HG02798 (cell line): ENCODE measurements at regions not wholly inside any gene's neighbourhood (a gene's known extent, or its start where the extent isn't known, plus 50 kb on each side); places are given as distances from the start of the nearest gene placed in this dataset.
"Not testable (repeated sequence)": the region's sequence is repeated elsewhere in the genome, so short reads cannot be mapped to it uniquely, and the experiment has no call there.

ENCODE experiments used
- ATAC-seq: cut with Tn5 transposase; IDR thresholded peaks from one replicate; pipeline ENCODE4 v1.9.1; 2021; ENCODE audit warnings: mild to moderate bottlenecking; ENCODE audit not compliant: unreplicated experiment, poor library complexity

- ATAC-seq, result no peak
These were observed 200.8 kb downstream of the RGS3 start for GRCh38 chr9:113664181-113664875.

- ATAC-seq, result no peak
These were observed 201.5 kb downstream of the RGS3 start for GRCh38 chr9:113665064-113665463.

- ATAC-seq, result no peak
These were observed 202.2 kb downstream of the RGS3 start for GRCh38 chr9:113665756-113666155.

- no peak for ATAC-seq
These were observed 204.5 kb downstream of the RGS3 start for GRCh38 chr9:113668061-113668460.

DNA sequence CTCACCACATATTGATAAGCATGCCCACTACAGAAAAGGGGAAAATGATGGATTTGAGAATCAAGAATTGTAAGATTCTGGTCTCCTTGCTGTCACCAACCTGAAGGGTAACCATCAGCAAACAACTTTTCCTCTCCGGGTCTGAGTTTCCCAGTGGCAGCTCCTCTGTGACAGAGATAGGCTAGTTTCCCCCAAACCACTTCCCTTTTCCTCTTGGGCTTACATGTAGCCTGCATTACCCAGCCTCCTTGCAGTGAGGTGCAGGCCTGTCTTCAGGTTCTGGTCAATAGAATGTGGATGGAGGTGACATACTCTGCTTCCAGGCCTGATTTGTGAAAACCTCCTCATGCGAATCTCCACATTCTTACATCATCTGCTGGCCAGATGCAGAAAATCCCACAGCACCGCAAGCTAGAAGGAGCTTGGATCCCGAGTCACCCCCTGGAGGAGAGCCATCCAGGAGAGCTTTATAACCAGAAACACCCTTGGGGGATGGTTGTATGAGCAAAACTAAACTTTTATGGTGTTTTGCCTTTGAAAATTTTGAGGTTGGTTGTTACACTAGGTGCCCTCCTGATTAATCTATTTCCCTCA, 206.1 kb downstream of the RGS3 start:
- no peak for ATAC-seq

GRCh38 chr9:113673726-113674125, 202.4 kb upstream of the ZNF618 start:
- no peak for ATAC-seq

DNA sequence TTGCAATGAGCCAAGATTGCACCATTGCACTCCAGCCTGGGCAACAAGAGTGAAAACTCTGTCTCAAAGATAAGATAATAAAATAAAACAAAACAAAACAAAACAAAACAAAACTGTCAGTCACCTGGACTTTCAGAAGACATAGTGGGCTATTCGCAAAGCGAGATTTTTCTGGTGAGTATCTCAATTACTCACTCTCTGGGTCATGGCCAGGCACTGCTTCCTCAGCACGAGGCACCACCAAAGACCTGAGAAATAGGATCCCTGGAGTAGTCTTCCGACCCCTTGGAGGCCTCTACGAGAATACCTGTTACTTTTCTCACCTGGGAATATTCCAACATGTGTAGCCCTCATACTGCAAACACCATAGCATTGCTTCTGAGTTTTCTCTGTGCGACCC, 201.7 kb upstream of the ZNF618 start:
- ATAC-seq, result no peak

GRCh38 chr9:113675475-113675941, 200.6 kb upstream of the ZNF618 start:
- no peak for ATAC-seq

GRCh38 chr9:113677057-113677456, 199.1 kb upstream of the ZNF618 start:
- ATAC-seq, result no peak

DNA sequence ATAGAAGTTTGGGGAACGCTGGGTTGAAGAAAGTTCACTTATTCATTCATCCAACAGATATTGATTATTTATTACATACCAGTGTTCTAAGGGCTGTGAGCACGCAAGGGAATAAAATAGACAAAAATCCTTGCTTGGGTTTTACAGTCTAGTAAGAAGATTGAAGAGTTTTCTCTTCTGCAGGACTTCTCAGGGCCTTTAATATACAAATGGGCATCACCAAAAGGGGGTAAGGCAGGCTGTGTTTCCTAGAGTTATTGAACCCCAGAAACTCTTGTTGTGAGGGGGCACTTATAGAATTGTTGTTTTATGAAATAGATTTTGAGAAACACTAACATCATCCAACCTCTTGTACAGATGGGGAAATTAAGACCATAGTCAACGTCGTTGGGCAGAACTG, 198.5 kb upstream of the ZNF618 start:
- no peak for ATAC-seq

DNA sequence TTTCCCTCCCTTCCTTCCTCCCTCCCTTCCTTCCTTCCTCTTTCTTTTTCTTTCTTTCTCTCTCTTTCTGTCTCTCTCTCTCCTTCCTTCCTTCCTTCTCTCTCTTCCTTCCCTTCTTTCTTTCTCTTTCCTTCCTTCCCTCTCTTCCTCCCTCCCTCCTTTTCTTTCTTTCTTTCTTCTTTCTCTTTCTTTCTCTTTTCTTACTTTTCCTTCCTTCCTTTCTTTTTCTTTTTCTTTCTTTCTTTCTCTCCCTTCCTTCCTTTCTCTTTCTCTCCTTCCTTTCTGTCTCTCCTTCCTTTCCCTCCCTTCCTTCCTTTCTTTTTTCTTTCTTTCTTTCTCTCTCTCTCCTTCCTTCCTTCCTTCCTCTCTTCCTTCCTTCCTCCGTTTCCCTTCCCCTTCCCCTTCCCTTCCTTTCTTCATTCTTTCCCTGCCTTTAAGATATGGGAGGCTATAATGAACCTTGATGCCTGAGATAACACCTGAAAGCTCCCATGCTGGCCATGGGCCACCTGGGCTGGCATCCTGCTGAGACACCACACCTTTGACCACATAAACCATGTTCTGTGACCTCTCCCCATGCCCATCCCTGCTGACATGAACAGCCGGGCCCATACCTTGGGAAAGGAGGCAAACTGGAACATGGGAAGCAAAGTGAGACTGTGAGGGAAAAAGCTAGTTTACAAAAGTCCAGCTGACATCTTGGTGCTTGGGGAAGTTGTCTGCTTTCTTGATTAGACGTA, 197.8 kb upstream of the ZNF618 start:
- no peak for ATAC-seq

DNA sequence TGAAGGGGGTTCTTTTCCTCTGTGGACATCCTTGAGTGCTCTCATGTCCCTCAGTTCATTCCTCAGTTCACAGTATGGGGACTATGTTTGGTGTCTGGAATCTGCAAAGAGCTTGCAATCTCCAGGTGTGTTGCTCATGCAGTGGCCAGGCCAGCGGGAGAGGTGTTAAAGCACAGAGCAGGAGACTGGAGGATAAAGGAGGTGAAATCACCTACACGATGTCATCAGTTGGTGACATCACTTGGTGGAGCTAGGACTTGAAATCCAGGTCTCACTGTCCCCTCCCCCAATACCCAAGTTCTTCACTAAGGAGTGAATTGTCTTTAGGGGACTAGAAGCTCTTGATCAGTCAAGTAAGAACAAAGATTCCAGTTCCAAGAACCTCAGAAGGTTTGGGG, 197.3 kb upstream of the ZNF618 start:
- no peak for ATAC-seq

DNA sequence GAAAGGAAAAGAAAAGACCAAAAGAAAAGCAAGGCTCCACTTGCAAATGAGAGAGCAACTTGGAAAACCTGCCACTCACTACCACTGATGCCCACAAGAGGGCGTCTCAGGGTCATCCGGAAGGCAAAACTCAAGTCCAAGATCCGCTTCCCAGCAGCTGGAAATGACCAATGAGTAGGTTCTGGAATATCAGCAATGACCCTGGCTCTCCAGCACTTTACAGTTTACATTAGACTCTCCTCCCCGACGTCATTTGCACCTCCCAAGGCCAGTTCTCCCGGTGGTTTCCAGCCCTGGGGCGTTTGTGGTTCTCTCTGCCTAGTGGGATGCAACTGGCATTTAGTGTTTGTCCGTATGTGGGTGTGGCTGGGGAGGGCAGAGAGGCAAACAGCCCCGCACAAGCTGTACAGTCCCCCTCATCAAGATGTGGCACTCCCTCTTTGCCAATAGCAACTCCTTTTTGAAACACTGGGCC, 193.8 kb upstream of the ZNF618 start:
- no peak for ATAC-seq

DNA sequence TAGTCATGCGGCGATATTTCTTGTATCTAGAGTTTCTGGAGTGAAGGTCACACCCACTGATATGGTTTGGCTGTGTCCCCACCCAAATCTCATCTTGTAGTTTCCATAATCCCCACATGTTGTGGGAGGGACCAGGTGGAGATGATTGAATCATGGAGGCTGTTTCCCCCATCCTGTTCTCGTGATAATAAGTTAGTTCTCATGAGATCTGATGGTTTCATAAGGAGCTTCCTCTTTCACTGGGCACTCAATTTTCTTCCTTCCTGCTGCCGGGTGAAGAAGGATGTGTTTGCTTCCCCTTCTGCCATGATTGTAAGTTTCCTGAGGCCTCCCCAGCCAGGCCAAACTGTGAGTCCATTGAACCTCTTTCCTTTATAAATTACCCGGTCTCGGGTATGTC, 190.5 kb upstream of the ZNF618 start:
- not testable (repeated sequence) for ATAC-seq

DNA sequence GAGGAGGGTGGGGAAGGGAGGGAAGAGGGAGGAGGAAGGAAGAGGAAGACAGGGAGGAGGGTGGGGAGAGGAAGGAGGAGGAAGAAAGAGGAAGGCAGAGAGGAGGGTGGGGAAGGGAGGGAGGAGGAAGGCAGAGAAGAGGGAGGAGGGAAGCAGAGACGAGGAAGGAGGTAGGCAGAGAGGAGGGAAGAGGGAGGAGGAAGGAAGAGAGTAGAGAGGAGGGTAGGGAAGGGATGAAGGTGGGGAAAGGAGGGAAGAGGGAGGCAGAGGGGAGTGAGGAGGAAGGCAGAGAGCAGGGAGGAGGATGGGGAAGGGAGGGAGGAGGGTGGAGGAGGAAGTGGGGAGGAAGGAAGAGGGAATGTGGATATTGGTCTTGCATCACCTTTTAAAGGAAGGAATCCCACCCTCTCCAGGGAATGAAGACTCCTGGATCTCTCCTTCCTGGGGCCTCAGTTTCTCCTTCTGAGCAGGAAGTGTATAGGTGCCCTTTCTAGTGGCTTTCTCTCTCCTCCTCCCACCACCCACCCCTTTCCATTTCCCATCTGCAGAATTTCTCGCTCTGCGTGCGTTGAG, 188.9 kb upstream of the ZNF618 start:
- ATAC-seq, result no peak

- ATAC-seq, result no peak
These were observed 188.3 kb upstream of the ZNF618 start for GRCh38 chr9:113687680-113688371.

DNA sequence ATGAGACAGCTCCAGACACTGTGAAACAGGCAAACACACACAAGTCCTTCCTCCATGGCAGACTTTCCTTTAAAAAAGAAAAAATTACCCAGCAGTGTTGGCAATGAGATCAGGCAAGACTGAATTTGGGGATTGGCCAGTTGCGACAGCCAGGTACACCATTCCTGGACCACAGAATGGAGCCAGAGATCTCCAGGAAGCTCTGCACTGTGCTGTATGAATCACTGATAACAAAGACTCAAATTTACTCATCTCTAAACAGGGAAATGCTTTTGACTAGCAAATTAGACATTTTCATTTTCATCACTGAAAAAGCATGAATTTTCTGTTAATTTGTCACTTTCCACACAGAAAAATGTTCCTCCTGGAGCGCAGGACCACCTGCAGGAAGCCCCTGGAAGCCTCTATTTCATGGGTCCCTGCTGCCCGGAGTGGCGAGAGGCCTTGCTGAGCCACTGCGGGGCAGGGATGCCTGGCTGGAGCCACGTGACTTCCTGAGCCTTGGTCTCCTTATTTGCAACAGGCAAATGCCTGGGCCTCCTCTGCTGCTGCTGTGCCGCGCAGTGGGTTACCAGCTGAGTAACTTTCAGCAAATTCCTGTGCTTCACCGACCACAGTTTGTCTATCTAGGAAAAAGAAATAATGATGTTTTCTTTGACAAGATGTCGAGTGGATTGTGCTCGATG, 185.9 kb upstream of the ZNF618 start:
- no peak for ATAC-seq

DNA sequence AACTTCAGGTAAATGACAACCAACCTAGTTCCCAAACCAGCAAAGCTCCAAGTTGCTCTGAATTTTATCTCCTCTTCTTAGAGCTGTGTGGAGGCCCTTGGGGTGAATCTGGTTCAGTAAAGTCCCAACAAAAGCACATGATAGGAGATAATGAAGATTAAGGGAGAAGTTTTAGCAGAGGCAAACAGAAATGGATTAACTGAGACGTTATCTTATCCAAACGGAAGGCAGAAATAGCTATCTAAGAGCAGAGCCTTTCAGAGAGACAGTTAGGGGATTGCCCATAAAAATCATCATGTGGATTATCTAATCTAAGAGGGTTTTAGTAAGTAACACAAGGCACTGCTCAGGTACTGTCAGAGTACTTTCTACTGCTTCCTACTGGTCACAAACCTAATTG, 183.9 kb upstream of the ZNF618 start:
- ATAC-seq, result no peak

- no peak for ATAC-seq
These were observed 181.2 kb upstream of the ZNF618 start for GRCh38 chr9:113694912-113695311.

- no peak for ATAC-seq
These were observed 180.7 kb upstream of the ZNF618 start for GRCh38 chr9:113695440-113695851.
